ENCODE measurements at regions not wholly inside any gene's neighbourhood (a gene's known extent, or its start where the extent isn't known, plus 50 kb on each side); places are given as distances from the start of the nearest gene placed in this dataset.

GRCh38 chr1:227433663-227434341, 115.5 kb upstream of the CDC42BPA start:
- no peak for TF ChIP-seq CTCF (IDR thresholded peaks at IDR 0.05)
- no peak for TF ChIP-seq ZFX (IDR thresholded peaks at IDR 0.05; ENCODE audit: borderline replicate concordance)
